Mucosa of stomach (tissue), 1 donor: ENCODE measurements at regions not wholly inside any gene's neighbourhood (a gene's known extent, or its start where the extent isn't known, plus 50 kb on each side); places are given as distances from the start of the nearest gene placed in this dataset.

Source experiments
- H3K27me3 ChIP-seq: one replicate; pipeline ENCODE4 v1.7.0; 2013; ENCODE audit warnings: mild to moderate bottlenecking, low read length; ENCODE audit not compliant: control insufficient read depth, insufficient read depth
- H3K36me3 ChIP-seq: one replicate; pipeline ENCODE4 v1.7.0; 2013; ENCODE audit warnings: low read length; ENCODE audit not compliant: control insufficient read depth, insufficient read depth
- H3K4me1 ChIP-seq: one replicate; pipeline ENCODE4 v1.7.0; 2013; ENCODE audit warnings: mild to moderate bottlenecking, low read length; ENCODE audit not compliant: control insufficient read depth, insufficient read depth
- H3K4me3 ChIP-seq: one replicate; pipeline ENCODE4 v1.7.0; 2013; ENCODE audit warnings: low read length
- H3K9ac ChIP-seq: one replicate; pipeline ENCODE4 v1.7.0; 2013; ENCODE audit warnings: mild to moderate bottlenecking, low read length, moderate library complexity
- H3K9me3 ChIP-seq: one replicate; pipeline ENCODE4 v1.7.0; 2013; ENCODE audit warnings: mild to moderate bottlenecking, low read length, moderate library complexity; ENCODE audit not compliant: control insufficient read depth
- donor health status: Pancreatic carcinoma.

DNA sequence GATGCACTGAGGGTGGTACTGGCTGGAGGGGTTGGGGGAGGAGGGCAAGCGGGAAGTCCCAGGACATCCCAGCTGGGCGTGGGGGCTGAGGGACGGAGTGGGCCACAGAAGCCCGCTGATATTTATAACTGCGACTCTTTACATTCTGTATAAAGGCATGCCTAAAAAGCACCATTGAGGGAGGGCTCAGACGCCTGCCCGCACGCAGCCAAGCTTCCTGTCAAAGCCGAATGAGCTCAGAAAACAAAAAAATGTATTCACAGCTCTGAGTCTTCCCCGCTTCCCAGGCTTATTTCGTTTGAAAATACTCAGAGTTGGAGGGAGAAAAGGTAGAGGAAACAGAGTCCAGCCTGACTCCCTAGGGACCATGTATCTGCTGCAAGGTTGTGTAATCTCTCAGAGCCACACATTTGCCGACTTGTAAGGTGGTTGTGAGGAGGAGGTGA is 170.1 kb upstream of the HAAO start:
- H3K9ac ChIP-seq: no peak overlapping the region

DNA sequence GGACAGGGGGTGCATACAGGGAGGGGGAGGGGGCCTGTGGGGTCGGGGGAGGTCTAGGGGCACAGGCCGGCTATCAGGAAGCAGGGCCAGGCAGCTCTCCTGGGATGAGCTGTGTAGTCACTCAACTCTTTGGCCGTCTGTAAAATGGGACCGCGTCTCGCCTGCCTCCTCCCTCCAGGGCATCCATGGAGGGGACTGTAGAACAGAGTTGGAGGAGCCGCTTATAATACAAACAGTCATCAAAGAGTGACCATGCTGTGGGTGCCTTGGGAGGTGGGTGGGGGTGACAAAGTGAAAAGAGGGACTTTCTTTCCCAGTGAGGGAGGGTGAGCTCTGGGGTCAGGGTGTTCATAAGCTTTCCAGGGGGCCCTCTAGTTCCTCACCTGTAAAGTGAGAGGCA is 169.6 kb upstream of the HAAO start:
- H3K27me3 ChIP-seq: no peaks in the 10 kb centered on the region
- no peak overlapping the region for H3K9ac ChIP-seq
- H3K9me3 ChIP-seq: no peaks in the 10 kb centered on the region
- H3K4me1 ChIP-seq: peaks cover 28% of the 10 kb centered on the region
- H3K4me3 ChIP-seq: no peak overlapping the region
- no peaks in the 10 kb centered on the region for H3K36me3 ChIP-seq

More for the DNA sequence above, 170.1 kb upstream of the HAAO start:
- Histone ChIP-seq H3K4me1 (peaks cover 26% of the 10 kb centered on the region), H3K4me3 (no peak overlapping the region), H3K27me3 (no peaks in the 10 kb centered on the region), H3K9me3 (no peaks in the 10 kb centered on the region), H3K36me3 (no peaks in the 10 kb centered on the region)

DNA sequence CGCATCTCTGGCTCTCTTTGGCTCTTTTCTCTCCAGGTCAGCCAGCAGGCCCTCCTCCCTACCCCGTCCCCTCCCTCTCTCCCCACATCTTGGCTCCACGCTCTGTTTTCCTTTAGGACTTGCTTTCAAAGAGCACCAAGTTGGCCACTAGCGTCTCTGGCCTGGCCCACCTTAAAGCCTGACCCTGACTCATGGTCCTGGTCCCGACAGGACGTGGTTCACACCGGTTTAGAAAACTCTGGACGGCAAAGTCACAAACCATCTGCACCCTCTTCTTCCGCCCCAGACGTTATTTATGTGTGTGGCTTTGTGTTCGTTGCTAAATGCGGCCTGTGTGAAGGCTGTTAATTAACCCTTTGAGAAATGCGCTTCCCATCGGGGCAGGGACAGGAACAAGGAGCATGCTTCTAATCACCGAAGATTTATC is 169.0 kb upstream of the HAAO start:
- H3K4me1 ChIP-seq: peaks cover 33% of the 10 kb centered on the region

DNA sequence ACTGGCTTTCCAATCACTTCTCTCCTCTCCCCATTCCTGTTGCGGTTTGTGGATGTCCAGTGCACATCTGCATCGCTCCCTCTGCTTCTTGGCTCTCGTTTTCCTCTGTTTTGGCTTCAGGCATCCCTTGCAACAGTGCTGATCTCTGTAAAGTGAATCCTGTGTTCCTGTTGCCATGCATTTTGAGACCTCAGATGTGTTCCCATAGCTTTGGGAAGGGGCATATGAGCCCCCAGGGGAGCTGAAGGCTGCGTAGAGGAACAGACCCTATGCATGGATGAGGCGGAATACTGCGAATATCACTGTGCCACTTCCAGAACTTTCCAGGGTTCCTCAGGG is 168.4 kb upstream of the HAAO start:
- Histone ChIP-seq H3K27me3 (no peaks in the 10 kb centered on the region), H3K9ac (no peak overlapping the region), H3K4me3 (no peak overlapping the region), H3K9me3 (no peaks in the 10 kb centered on the region), H3K4me1 (peaks cover 34% of the 10 kb centered on the region), H3K36me3 (no peaks in the 10 kb centered on the region)

More for the DNA sequence above, 169.0 kb upstream of the HAAO start:
- Histone ChIP-seq H3K27me3 (no peaks in the 10 kb centered on the region), H3K9ac (no peak overlapping the region), H3K9me3 (no peaks in the 10 kb centered on the region), H3K36me3 (no peaks in the 10 kb centered on the region), H3K4me3 (no peak overlapping the region)

DNA sequence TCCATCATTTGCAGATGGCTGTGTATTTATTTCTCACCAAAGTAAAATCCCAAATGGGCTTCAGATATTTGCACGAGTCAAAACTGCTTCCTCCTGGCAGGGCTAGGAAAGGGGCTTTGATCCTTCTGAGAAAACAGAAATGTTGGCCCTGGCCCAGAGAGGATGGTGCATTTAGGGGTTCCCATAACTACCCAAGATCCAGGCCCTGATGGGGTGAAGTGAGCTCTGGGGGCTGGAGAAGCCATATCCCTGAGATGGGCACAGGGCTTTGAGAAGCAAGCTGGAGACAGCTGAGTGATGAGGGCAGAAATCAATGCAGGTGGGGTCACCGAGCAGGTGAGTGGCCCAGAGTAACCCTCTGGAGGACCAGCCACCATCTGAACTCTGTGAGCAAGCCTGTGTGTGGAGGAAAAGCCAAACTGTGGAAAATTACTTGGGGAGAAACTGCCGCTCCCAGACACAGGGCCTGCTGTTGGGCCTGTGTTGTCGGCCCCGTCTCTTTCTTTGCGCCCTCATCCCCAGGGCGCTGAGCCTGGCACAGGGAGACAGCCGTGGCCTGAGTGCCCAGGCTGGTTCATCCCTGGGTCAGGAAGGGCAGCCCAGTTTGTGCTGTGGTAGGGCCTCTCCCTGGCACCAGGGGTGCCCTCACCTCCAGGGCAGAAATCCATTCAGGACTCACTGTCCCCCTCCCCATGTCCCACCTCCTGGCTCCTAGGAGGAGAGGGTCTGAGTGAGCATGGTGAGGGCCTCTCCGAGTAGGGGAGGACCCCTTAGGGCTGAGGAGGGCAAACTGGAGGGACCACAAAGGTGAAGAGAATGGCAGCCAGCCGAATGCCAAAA is 167.8 kb upstream of the HAAO start:
- H3K27me3 ChIP-seq: no peaks in the 10 kb centered on the region
- H3K36me3 ChIP-seq: no peaks in the 10 kb centered on the region
- peaks cover 34% of the 10 kb centered on the region for H3K4me1 ChIP-seq
- H3K4me3 ChIP-seq: no peak overlapping the region
- H3K9me3 ChIP-seq: no peaks in the 10 kb centered on the region
- H3K9ac ChIP-seq: no peak overlapping the region

DNA sequence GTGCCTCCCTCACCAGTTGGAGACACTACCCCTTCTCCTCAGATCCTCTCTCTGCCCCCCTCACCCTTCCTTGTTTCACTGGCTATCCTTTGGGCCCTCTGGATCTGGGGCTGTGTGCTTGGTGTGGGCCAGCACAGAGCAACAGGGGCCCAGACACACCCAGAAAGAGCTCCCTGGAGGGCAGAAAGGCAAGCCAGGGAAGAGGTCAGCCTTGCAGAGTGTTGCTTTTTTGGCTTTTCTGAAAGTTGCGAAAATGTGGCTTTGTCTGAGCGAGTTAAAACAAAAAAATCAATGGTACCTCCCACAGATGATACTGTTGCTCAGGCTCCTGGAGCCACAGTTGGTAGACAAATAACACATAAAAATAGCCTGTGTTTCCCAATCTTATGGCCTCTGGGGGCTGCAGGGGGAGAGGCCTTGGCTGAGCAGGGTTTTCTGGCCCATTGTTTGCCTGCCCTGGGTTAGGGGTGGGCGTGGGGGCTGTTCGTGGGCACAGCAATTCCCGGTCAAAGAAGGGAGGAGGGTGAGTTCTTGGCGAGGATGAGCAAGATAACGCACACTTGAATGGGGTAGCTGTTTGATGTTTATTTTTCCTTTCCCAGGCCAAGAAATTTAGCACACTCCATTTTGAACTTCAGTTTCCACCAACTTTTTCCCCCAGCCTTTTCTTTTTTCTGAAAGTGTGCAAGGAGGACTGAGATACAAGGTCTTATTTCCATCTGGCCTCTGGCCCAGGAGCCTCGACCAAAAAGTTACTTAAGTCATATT is 167.0 kb upstream of the HAAO start:
- Histone ChIP-seq H3K27me3 (no peaks in the 10 kb centered on the region), H3K4me1 (peaks cover 37% of the 10 kb centered on the region), H3K36me3 (no peaks in the 10 kb centered on the region), H3K9ac (no peak overlapping the region), H3K4me3 (no peak overlapping the region), H3K9me3 (no peaks in the 10 kb centered on the region)

DNA sequence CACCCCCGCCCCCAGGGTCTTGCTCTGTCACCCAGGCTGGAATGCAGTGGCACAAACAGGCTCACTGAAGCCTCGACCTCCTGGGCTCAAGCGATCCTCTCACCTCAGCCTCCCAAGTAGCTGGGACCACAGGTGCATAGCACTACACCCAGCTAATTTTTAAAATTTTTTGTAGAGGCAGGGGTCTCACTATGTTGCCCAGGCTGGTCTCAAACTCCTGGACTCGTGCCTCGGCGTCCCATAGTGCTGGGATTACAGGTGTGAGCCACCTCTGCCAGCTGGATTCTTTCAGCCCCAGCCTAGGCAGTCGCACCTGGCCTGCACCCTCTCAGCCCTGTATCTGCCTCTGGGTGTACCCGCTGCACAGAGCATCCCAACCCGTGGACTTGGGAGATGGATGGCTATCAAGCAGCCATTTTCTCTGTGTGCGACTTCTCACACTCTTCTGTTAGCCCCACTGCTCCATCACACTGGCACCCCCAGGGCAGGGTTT is 166.4 kb upstream of the HAAO start:
- Histone ChIP-seq H3K9ac (no peak overlapping the region), H3K4me1 (peaks cover 43% of the 10 kb centered on the region), H3K27me3 (no peaks in the 10 kb centered on the region), H3K9me3 (no peaks in the 10 kb centered on the region), H3K36me3 (no peaks in the 10 kb centered on the region), H3K4me3 (no peak overlapping the region)

DNA sequence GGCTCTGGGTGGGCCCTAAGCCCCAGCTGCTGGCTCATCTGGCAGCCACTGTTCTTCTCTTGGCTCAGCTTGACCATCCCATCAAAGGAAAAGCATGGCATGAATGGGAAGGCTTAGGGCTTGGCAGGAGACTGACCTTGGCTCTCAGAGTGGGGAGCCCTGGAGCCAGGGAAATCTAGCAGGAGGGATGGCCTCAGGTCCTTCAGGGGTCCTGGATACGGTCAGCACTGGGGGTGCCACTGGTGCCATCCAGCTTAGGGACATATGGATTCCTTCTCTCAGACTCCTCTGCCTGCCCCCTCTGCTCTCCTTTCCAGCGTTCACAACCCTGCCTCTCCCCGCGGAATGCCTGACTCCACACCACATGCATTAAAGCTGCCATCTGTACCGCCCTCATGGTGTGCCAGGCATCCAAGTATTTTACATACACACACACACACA is 165.5 kb upstream of the HAAO start:
- Histone ChIP-seq H3K9ac (no peak overlapping the region), H3K9me3 (no peaks in the 10 kb centered on the region), H3K4me1 (peaks cover 52% of the 10 kb centered on the region), H3K4me3 (no peak overlapping the region), H3K36me3 (no peaks in the 10 kb centered on the region), H3K27me3 (no peaks in the 10 kb centered on the region)

DNA sequence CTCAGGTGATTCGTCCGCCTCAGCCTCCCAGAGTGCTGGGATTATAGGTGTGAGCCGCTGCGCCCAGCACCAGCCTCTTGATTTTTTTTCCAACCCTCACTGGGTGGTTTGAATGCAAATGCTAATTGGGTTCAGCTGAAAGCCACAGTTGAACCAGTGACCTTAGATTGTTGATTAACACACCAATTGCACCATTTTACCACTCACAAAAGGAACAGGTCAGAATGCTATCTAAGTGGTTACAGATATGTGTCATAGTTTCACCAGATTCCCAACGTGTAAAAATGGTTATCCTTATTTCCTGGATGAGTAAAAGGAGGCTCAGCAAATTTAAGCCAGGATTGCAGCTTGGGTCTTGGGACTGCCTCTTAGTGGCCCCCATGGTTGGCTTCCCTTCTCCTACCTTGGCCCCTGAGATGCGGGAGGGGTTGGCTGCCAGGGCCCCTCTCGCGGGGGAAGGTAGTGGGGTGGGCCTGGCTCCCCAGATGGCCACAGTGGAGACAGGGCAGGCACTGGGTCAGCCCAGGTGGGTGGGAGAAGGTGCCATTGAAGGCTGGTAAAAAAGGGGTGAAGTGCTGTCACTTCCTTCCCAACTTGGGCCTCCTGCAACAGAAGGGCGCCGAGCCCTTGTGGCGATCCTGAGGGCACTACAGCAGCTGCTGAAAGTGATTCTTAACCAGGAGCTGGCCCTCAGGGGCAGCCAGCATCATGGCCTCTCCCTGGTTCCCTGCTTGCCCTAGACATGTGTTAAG is 164.9 kb upstream of the HAAO start:
- Histone ChIP-seq H3K4me3 (no peak overlapping the region), H3K9ac (no peak overlapping the region), H3K9me3 (no peaks in the 10 kb centered on the region), H3K27me3 (no peaks in the 10 kb centered on the region), H3K4me1 (peaks cover 51% of the 10 kb centered on the region), H3K36me3 (no peaks in the 10 kb centered on the region)

DNA sequence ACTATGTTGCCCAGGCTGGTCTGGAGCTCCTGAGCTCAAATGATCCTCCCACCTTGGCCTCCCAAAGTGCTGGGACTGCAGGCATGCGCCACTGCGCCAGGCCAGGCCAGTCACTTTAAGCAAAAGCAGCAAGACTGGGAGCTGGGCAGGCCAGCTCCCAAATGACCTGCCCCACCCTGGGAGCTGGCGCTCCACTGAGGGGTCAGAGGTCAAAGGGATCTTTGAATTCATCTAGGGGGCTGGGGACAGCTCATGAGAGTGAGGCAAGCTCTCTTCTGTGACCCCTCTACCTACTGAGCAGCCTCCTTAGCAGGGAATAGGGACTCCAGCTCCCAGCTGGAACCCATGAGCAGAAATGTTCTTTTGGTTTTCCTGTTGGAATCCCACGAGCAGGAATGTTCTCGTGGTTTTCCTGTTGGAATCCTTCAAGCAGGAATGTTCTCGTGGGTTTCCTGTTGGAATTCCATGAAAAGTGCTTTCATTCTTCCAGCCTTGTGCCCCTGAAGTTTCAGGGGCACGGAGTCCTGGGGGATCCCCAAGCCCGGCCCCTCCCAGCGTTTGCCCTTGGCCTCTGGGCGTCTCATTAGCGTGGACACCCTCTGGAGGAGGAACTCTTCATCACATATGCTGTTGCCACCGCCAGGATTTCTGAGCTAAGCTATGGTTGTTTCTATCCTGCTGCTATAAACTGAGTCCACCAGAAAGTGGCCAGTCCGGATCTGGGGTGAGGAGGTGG is 162.0 kb upstream of the HAAO start:
- no peaks in the 10 kb centered on the region for H3K36me3 ChIP-seq
- H3K9me3 ChIP-seq: no peaks in the 10 kb centered on the region
- H3K27me3 ChIP-seq: no peaks in the 10 kb centered on the region
- H3K9ac ChIP-seq: peak overlapping the region; percentile 42
- peaks cover 41% of the 10 kb centered on the region for H3K4me1 ChIP-seq
- no peak overlapping the region for H3K4me3 ChIP-seq

DNA sequence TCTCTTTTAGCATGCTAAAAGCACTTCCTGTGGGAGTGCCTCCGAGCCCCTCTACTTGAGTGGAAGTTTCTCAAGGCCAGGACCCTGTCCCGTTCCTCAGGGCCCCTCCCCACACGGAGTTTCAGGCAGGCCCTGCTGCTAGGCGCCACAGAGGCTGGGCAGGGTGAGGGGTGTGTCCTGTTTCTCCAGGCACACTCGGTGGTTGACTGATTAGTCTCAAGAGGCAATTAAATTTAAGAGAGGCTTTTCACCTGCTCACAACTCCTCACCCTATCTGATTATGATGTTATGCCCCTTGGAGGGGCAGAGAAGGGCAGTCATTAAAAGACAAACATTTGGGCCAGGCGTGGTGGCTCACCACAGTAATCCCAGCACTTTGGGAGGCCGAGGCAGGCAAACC is 160.8 kb upstream of the HAAO start:
- peaks cover 36% of the 10 kb centered on the region for H3K4me1 ChIP-seq
- no peak overlapping the region for H3K4me3 ChIP-seq
- H3K36me3 ChIP-seq: no peaks in the 10 kb centered on the region
- no peaks in the 10 kb centered on the region for H3K27me3 ChIP-seq
- H3K9ac ChIP-seq: no peak overlapping the region
- no peaks in the 10 kb centered on the region for H3K9me3 ChIP-seq
